ENCODE measurements at regions not wholly inside any gene's neighbourhood (a gene's known extent, or its start where the extent isn't known, plus 50 kb on each side); places are given as distances from the start of the nearest gene placed in this dataset.

DNA sequence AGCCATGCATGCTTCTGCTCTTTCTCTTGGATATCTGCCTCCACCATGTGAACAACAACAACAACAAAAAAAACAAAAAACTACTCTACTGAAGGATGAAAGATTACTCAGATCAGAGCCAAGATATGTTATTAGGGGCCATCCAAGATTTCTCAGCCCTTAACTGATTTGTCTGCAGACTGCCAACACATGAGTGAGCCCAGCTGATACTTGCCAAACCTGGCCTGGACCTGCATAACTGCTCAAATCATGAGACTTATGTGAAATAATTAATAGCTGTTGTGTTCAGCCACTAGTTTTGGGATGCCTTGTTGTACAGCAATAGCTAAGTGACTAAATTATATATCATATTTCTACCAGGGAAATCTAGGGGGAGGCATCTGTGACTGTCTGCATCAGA lies 334.5 kb upstream of the SORCS1 start:
- Histone ChIP-seq H2BK120ac (ENCODE audit: low read depth, low read length, poor library complexity, severe bottlenecking) (no peak overlapping the region), H3K23me2 (ENCODE audit: insufficient read length, low read depth, low read length, poor library complexity, severe bottlenecking) (no peaks in the 10 kb centered on the region), H2AFZ (ENCODE audit: low read length) (no peak overlapping the region), H2AK5ac (ENCODE audit: insufficient read length, low read length) (no peak overlapping the region), H2BK12ac (ENCODE audit: insufficient read length, low read depth, low read length) (no peak overlapping the region), H3K4me2 (ENCODE audit: insufficient read depth, insufficient read length, low read length) (no peak overlapping the region), H4K91ac (ENCODE audit: insufficient read length, low read depth, low read length) (no peak overlapping the region), H3K79me1 (ENCODE audit: insufficient read depth, low read depth, low read length, poor library complexity, severe bottlenecking) (no peaks in the 10 kb centered on the region), H2BK5ac (ENCODE audit: insufficient read length, low read length) (no peak overlapping the region), H3K56ac (ENCODE audit: insufficient read length, low read depth, low read length) (no peak overlapping the region), H2BK20ac (ENCODE audit: low read depth, low read length, poor library complexity, severe bottlenecking) (no peak overlapping the region), H3K4me1 (ENCODE audit: insufficient read depth, low read length) (no peaks in the 10 kb centered on the region), H3K79me2 (ENCODE audit: insufficient read depth, low read length) (no peaks in the 10 kb centered on the region), H4K8ac (replicated peaks; ENCODE audit: insufficient read length, low read depth, low read length) (no peak overlapping the region), H4K5ac (ENCODE audit: insufficient read length, low read depth, low read length) (no peak overlapping the region), H4K20me1 (ENCODE audit: control insufficient read depth, insufficient read depth, insufficient read length) (no peaks in the 10 kb centered on the region), H3K23ac (ENCODE audit: insufficient read length, low read depth, low read length) (no peak overlapping the region), H3T11ph (ENCODE audit: low read length) (no peak overlapping the region), H3K27me3 (ENCODE audit: insufficient read depth, low read length) (no peaks in the 10 kb centered on the region), H3K4ac (ENCODE audit: low read depth, low read length) (no peak overlapping the region), H3K14ac (ENCODE audit: insufficient read depth, low read length) (no peak overlapping the region), H3K27ac (ENCODE audit: insufficient read length, low read depth, low read length) (no peak overlapping the region), H3K9ac (ENCODE audit: extremely low read depth, insufficient read length, low read length) (no peak overlapping the region), H3K9me3 (ENCODE audit: control insufficient read depth, low read depth, low read length) (no peaks in the 10 kb centered on the region), H2BK15ac (ENCODE audit: low read depth, low read length) (no peak overlapping the region), H3K18ac (ENCODE audit: insufficient read length, low read depth, low read length) (no peak overlapping the region)
- Mint-ChIP-seq H3K4me1 (no peaks in the 10 kb centered on the region), H3K4me3 (no peak overlapping the region), H3K27me3 (ENCODE audit: low read depth) (no peaks in the 10 kb centered on the region), H3K27ac (no peak overlapping the region), H3K36me3 (ENCODE audit: insufficient read depth in 1 of 3, low read depth in 3 of 3) (peaks cover 8% of the 10 kb centered on the region in 3 experiments; a peak in 6 of 7 replicates), H3K9me3 (peaks cover 10 to 16% of the 10 kb centered on the region in 2 experiments)
- TF ChIP-seq, protein P1, sequence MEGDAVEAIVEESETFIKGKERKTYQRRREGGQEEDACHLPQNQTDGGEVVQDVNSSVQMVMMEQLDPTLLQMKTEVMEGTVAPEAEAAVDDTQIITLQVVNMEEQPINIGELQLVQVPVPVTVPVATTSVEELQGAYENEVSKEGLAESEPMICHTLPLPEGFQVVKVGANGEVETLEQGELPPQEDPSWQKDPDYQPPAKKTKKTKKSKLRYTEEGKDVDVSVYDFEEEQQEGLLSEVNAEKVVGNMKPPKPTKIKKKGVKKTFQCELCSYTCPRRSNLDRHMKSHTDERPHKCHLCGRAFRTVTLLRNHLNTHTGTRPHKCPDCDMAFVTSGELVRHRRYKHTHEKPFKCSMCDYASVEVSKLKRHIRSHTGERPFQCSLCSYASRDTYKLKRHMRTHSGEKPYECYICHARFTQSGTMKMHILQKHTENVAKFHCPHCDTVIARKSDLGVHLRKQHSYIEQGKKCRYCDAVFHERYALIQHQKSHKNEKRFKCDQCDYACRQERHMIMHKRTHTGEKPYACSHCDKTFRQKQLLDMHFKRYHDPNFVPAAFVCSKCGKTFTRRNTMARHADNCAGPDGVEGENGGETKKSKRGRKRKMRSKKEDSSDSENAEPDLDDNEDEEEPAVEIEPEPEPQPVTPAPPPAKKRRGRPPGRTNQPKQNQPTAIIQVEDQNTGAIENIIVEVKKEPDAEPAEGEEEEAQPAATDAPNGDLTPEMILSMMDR (conservative IDR thresholded peaks at IDR 0.05): no peak
- no peak for DNase-seq

Measured in H9 (cell line).